ENCODE measurements at regions not wholly inside any gene's neighbourhood (a gene's known extent, or its start where the extent isn't known, plus 50 kb on each side); places are given as distances from the start of the nearest gene placed in this dataset.
A peak's percentile ranks its signal among the peaks of the same experiment; 100 is the strongest.

DNA sequence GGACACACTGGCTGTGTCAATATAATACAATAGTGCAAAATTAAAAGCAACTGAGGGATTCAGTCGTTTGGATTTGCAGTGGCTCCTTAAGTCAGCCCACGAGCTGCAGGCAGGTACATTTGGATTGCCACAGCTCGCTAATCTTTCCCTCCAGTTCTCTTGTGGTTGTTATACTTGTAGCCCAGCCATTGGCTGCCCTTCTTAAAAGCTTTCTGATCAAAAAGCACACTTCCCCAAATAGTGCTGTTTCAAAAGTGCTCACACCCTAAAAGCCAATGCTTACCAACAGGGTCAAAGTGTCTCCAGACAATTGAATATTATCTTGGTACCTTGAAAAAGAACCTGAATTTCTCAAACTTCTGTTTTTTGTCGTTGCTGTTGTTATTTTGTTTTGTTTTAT is 404.7 kb upstream of the FAM98A start:
- Histone ChIP-seq H3K36me3 (ENCODE audit: control insufficient read depth in 2 of 3, insufficient read depth in 3 of 3, low read length in 3 of 3) (no peaks in the 10 kb centered on the region), H3K9me3 (ENCODE audit: control insufficient read depth in 2 of 3, insufficient read depth in 1 of 3, low read length in 3 of 3) (no peaks in the 10 kb centered on the region), H3K27me3 (ENCODE audit: control insufficient read depth, insufficient read depth, low read length) (no peaks in the 10 kb centered on the region), H3K9ac (ENCODE audit: low read length in 3 of 3) (no peak overlapping the region), H3K4me3 (ENCODE audit: low read length in 3 of 3) (no peak overlapping the region), H3K4me1 (ENCODE audit: control insufficient read depth in 2 of 3, insufficient read depth in 2 of 3, low read depth in 1 of 3, low read length in 3 of 3) (no peaks in the 10 kb centered on the region), H3K27ac (ENCODE audit: low read depth in 2 of 2, low read length in 2 of 2) (no peak overlapping the region)
- intact Hi-C loops (cut with DNase I): no loop called here
- DNase-seq: peak in 2 of 5 donors; percentile 29
- FAIRE-seq: no peak
- TF ChIP-seq, protein P1, sequence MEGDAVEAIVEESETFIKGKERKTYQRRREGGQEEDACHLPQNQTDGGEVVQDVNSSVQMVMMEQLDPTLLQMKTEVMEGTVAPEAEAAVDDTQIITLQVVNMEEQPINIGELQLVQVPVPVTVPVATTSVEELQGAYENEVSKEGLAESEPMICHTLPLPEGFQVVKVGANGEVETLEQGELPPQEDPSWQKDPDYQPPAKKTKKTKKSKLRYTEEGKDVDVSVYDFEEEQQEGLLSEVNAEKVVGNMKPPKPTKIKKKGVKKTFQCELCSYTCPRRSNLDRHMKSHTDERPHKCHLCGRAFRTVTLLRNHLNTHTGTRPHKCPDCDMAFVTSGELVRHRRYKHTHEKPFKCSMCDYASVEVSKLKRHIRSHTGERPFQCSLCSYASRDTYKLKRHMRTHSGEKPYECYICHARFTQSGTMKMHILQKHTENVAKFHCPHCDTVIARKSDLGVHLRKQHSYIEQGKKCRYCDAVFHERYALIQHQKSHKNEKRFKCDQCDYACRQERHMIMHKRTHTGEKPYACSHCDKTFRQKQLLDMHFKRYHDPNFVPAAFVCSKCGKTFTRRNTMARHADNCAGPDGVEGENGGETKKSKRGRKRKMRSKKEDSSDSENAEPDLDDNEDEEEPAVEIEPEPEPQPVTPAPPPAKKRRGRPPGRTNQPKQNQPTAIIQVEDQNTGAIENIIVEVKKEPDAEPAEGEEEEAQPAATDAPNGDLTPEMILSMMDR (IDR thresholded peaks at IDR 0.05; ENCODE audit: borderline replicate concordance, extremely low read depth, insufficient read depth): no peak

DNA sequence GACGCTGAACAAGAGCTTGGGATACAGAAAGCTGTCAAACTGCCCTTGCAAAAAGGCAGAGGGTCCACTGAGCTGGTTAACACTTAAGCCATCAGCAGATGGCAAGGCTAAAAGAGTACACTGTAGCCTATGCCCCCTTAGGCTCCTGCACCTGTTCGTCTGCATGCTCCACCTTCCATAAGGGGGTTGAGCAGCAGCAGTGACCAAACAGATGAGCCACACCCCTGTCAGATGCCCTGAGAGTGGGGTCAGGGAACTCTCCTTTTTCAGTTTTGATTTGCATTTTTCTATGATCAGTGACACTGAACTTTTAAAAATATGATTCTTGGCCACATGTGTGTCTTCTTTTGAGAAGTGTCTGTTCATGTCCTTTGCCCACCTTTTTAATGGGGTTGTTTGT is 402.5 kb upstream of the FAM98A start:
- DNase-seq: no peak
- no peak overlapping the region for H3K27ac ChIP-seq (ENCODE audit: low read depth in 2 of 2, low read length in 2 of 2)
- TF ChIP-seq, protein P1 (IDR thresholded peaks at IDR 0.05; ENCODE audit: borderline replicate concordance, extremely low read depth, insufficient read depth): no peak
- peaks cover 0 to 5% (median 0%) of the 10 kb centered on the region in 3 donors for H3K9me3 ChIP-seq (ENCODE audit: control insufficient read depth in 2 of 3, insufficient read depth in 1 of 3, low read length in 3 of 3)
- intact Hi-C loops (cut with DNase I): no loop called here
- no peak overlapping the region for H3K9ac ChIP-seq (ENCODE audit: low read length in 3 of 3)
- H3K27me3 ChIP-seq (ENCODE audit: control insufficient read depth, insufficient read depth, low read length): no peaks in the 10 kb centered on the region
- H3K4me1 ChIP-seq (ENCODE audit: control insufficient read depth in 2 of 3, insufficient read depth in 2 of 3, low read depth in 1 of 3, low read length in 3 of 3): no peaks in the 10 kb centered on the region
- H3K4me3 ChIP-seq (ENCODE audit: low read length in 3 of 3): no peak overlapping the region
- no peaks in the 10 kb centered on the region for H3K36me3 ChIP-seq (ENCODE audit: control insufficient read depth in 2 of 3, insufficient read depth in 3 of 3, low read length in 3 of 3)
- FAIRE-seq: no peak

DNA sequence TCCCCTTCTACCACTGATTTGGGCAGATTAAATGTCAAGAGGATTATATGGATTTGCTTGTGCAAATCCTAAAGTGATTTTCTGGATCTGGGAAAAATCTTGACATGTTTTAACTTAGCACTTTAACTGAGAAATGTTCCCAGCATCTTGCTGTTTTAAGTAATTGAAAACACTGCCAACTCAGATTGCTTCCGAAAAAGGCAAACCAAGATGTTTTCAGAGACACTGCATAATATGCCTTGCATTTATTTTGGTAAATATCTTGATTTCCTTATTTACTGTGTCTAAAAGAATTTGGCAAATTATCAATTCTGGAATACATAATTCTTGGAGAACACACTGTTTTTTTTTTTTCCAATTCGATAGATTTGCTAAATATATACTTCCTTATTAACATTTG is 385.0 kb upstream of the FAM98A start:
- H3K36me3 ChIP-seq (ENCODE audit: control insufficient read depth in 2 of 3, insufficient read depth in 3 of 3, low read length in 3 of 3): no peaks in the 10 kb centered on the region
- no peaks in the 10 kb centered on the region for H3K4me1 ChIP-seq (ENCODE audit: control insufficient read depth in 2 of 3, insufficient read depth in 2 of 3, low read depth in 1 of 3, low read length in 3 of 3)
- intact Hi-C loops (cut with DNase I): no loop called here
- H3K4me3 ChIP-seq (ENCODE audit: low read length in 3 of 3): no peak overlapping the region
- no peak overlapping the region for H3K27ac ChIP-seq (ENCODE audit: low read depth in 2 of 2, low read length in 2 of 2)
- FAIRE-seq (no peak), DNase-seq (no peak)
- no peaks in the 10 kb centered on the region for H3K27me3 ChIP-seq (ENCODE audit: control insufficient read depth, insufficient read depth, low read length)
- TF ChIP-seq, protein P1 (IDR thresholded peaks at IDR 0.05; ENCODE audit: borderline replicate concordance, extremely low read depth, insufficient read depth): no peak
- H3K9me3 ChIP-seq (ENCODE audit: control insufficient read depth in 2 of 3, insufficient read depth in 1 of 3, low read length in 3 of 3): no peaks in the 10 kb centered on the region
- H3K9ac ChIP-seq (ENCODE audit: low read length in 3 of 3): no peak overlapping the region

DNA sequence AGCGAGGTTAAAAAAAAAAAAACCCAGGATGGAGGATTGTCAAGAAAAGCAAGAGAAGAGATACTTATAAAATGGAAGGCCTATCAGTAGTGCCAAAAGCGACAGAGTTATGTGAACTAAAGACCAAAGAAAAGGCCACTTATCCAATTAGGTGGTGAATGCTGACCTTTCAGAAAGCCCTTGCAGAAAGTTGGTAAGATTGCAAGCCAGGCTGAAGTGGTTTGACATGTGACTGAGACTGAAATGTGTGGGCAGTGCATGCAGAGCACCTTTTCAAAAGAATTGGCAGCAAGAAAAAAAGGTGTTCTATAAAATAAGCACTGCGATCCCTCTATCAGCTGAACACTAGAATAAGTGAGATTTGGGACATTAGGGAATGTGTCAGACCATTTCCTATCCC is 379.4 kb upstream of the FAM98A start:
- Histone ChIP-seq H3K27ac (ENCODE audit: low read depth in 2 of 2, low read length in 2 of 2) (no peak overlapping the region), H3K4me1 (ENCODE audit: control insufficient read depth in 2 of 3, insufficient read depth in 2 of 3, low read depth in 1 of 3, low read length in 3 of 3) (no peaks in the 10 kb centered on the region), H3K9me3 (ENCODE audit: control insufficient read depth in 2 of 3, insufficient read depth in 1 of 3, low read length in 3 of 3) (no peaks in the 10 kb centered on the region), H3K4me3 (ENCODE audit: low read length in 3 of 3) (no peak overlapping the region), H3K9ac (ENCODE audit: low read length in 3 of 3) (no peak overlapping the region), H3K36me3 (ENCODE audit: control insufficient read depth in 2 of 3, insufficient read depth in 3 of 3, low read length in 3 of 3) (no peaks in the 10 kb centered on the region), H3K27me3 (ENCODE audit: control insufficient read depth, insufficient read depth, low read length) (no peaks in the 10 kb centered on the region)
- intact Hi-C loops (cut with DNase I): no loop called here
- TF ChIP-seq, protein P1 (IDR thresholded peaks at IDR 0.05; ENCODE audit: borderline replicate concordance, extremely low read depth, insufficient read depth): no peak
- DNase-seq (no peak), FAIRE-seq (no peak)

All from kidney (tissue), 13 donors.